ENCODE measurements at regions not wholly inside any gene's neighbourhood (a gene's known extent, or its start where the extent isn't known, plus 50 kb on each side); places are given as distances from the start of the nearest gene placed in this dataset.

GRCh38 chr11:25855916-25856315, 476.0 kb upstream of the ANO3 start:
- no peak for TF ChIP-seq EP300 (IDR thresholded peaks at IDR 0.05)
- no peak for TF ChIP-seq CTCF (IDR thresholded peaks at IDR 0.05)
- no peak for TF ChIP-seq POLR2AphosphoS5 (IDR thresholded peaks at IDR 0.05)
- no peak for TF ChIP-seq POLR2A (IDR thresholded peaks at IDR 0.05)

GRCh38 chr11:25859776-25860175, 472.2 kb upstream of the ANO3 start:
- WGBS, 2 donors = 24 to 76% methylated on average over 5 of the region's 5 CpGs
- no peak for DNase-seq
- no peaks in the 10 kb centered on the region for H3K9me3 ChIP-seq
- H3K27me3 ChIP-seq = no peaks in the 10 kb centered on the region
- TF ChIP-seq EP300 (IDR thresholded peaks at IDR 0.05) (no peak), POLR2AphosphoS5 (IDR thresholded peaks at IDR 0.05) (no peak), POLR2A (IDR thresholded peaks at IDR 0.05) (no peak), CTCF (IDR thresholded peaks at IDR 0.05) (no peak)
- intact Hi-C loops (cut with DNase I) = no loop called here
- H3K36me3 ChIP-seq = no peaks in the 10 kb centered on the region
- H3K4me1 ChIP-seq = peaks cover 0 to 8% (median 5%) of the 10 kb centered on the region in 4 donors
- no peak overlapping the region for H3K4me3 ChIP-seq
- H3K27ac ChIP-seq = no peak overlapping the region

More at GRCh38 chr11:25855916-25856315, 476.0 kb upstream of the ANO3 start:
- no peak overlapping the region for H3K27ac ChIP-seq
- intact Hi-C loops (cut with DNase I) = no loop called here
- no peaks in the 10 kb centered on the region for H3K36me3 ChIP-seq
- no peak overlapping the region for H3K4me3 ChIP-seq
- no peaks in the 10 kb centered on the region for H3K27me3 ChIP-seq
- WGBS, 2 donors = 96 to 99% methylated on average over 4 of the region's 4 CpGs
- peaks cover 0 to 4% (median 2%) of the 10 kb centered on the region in 4 donors for H3K4me1 ChIP-seq
- DNase-seq = no peak
- H3K9me3 ChIP-seq = no peaks in the 10 kb centered on the region

GRCh38 chr11:25860677-25861450, 471.1 kb upstream of the ANO3 start:
- no peaks in the 10 kb centered on the region for H3K27me3 ChIP-seq
- H3K4me3 ChIP-seq = no peak overlapping the region
- H3K9me3 ChIP-seq = no peaks in the 10 kb centered on the region
- H3K27ac ChIP-seq = no peak overlapping the region
- no peak for DNase-seq
- H3K4me1 ChIP-seq = peaks cover 0 to 8% (median 5%) of the 10 kb centered on the region in 4 donors
- TF ChIP-seq EP300 (IDR thresholded peaks at IDR 0.05) (no peak), POLR2AphosphoS5 (IDR thresholded peaks at IDR 0.05) (no peak), POLR2A (IDR thresholded peaks at IDR 0.05) (no peak), CTCF (IDR thresholded peaks at IDR 0.05) (no peak)
- 10 to 49% methylated on average over 2 of the region's 2 CpGs for WGBS, 2 donors
- intact Hi-C loops (cut with DNase I) = no loop called here
- no peaks in the 10 kb centered on the region for H3K36me3 ChIP-seq

GRCh38 chr11:25862159-25862558, 469.8 kb upstream of the ANO3 start:
- no peaks in the 10 kb centered on the region for H3K36me3 ChIP-seq
- no peak overlapping the region for H3K4me3 ChIP-seq
- H3K27me3 ChIP-seq = no peaks in the 10 kb centered on the region
- H3K27ac ChIP-seq = no peak overlapping the region
- intact Hi-C loops (cut with DNase I) = no loop called here
- 88 to 93% methylated on average over 1 of the region's 1 CpG for WGBS, 2 donors
- peaks cover 0 to 8% (median 5%) of the 10 kb centered on the region in 4 donors for H3K4me1 ChIP-seq
- no peak for DNase-seq
- H3K9me3 ChIP-seq = no peaks in the 10 kb centered on the region
- TF ChIP-seq EP300 (IDR thresholded peaks at IDR 0.05) = no peak
- TF ChIP-seq POLR2AphosphoS5 (IDR thresholded peaks at IDR 0.05) = no peak
- no peak for TF ChIP-seq CTCF (IDR thresholded peaks at IDR 0.05)
- TF ChIP-seq POLR2A (IDR thresholded peaks at IDR 0.05) = no peak
